ENCODE measurements at regions not wholly inside any gene's neighbourhood (a gene's known extent, or its start where the extent isn't known, plus 50 kb on each side); places are given as distances from the start of the nearest gene placed in this dataset.

GRCh38 chr21:35632711-35633110 lies 427.6 kb downstream of the SETD4 start:
- no peak for DNase-seq (ENCODE audit: low read depth, low spot score)
- no peaks in the 10 kb centered on the region for H3K36me3 ChIP-seq (ENCODE audit: control insufficient read depth in 2 of 2, extremely low read depth in 1 of 2, insufficient read depth in 2 of 2, low read length in 2 of 2)
- H3K79me2 ChIP-seq (ENCODE audit: control insufficient read depth, insufficient read depth, low read length), result no peaks in the 10 kb centered on the region
- H3K27me3 ChIP-seq (ENCODE audit: control insufficient read depth in 2 of 2, insufficient read depth in 2 of 2, low read length in 2 of 2), result peaks cover 0 to 2% of the 10 kb centered on the region in 2 experiments
- dilution Hi-C loops (cut with MboI; ENCODE audit: extremely low pct_ligation_motif_present, low sequenced_read_pairs) (no loop called here), intact Hi-C loops (cut with micrococcal nuclease) (no loop called here)
- POLR2A ChIA-PET, result no interaction called here
- no TSS peak for BruUV-seq (replicated peaks)
- no peaks in the 10 kb centered on the region for H4K20me1 ChIP-seq (replicated peaks; ENCODE audit: control insufficient read depth, extremely low read depth, insufficient read depth, low read length)
- peaks cover 6% of the 10 kb centered on the region for H3K4me1 ChIP-seq (ENCODE audit: control insufficient read depth, extremely low read depth, insufficient read depth, low read length)
- FAIRE-seq, result no peak
- no peak overlapping the region for H3K4me2 ChIP-seq (ENCODE audit: insufficient read depth, low read length)
- H3K27ac ChIP-seq (ENCODE audit: insufficient read depth, low read depth, low read length), result no peak overlapping the region
- H3K4me3 ChIP-seq (replicated peaks in 1 of 3; ENCODE audit: insufficient read depth in 1 of 3, low read depth in 1 of 3, low read length in 3 of 3), result no peak overlapping the region
- no peaks in the 10 kb centered on the region for H3K9me3 ChIP-seq (replicated peaks; ENCODE audit: control insufficient read depth, insufficient read depth, low read length)
- H3K9me1 ChIP-seq (replicated peaks; ENCODE audit: control insufficient read depth, extremely low read depth, insufficient read depth, low read length), result no peaks in the 10 kb centered on the region
- CTCF ChIA-PET, result no interaction called here
- H2AFZ ChIP-seq (ENCODE audit: low read depth, low read length), result no peak overlapping the region
- no peak for TF ChIP-seq GATA2 (IDR thresholded peaks at IDR 0.05; ENCODE audit: insufficient read depth, insufficient read length, low read depth, low read length)
- no peak for TF ChIP-seq POLR2AphosphoS5 (IDR thresholded peaks at IDR 0.05; ENCODE audit: insufficient read depth, low read depth, low read length)
- TF ChIP-seq EZH2 (IDR thresholded peaks at IDR 0.05; ENCODE audit: borderline replicate concordance, low read depth, low read length, severe bottlenecking), result no peak
- TF ChIP-seq FOS (IDR thresholded peaks at IDR 0.05; ENCODE audit: borderline replicate concordance, insufficient read depth, low read length), result no peak
- TF ChIP-seq, protein P1, sequence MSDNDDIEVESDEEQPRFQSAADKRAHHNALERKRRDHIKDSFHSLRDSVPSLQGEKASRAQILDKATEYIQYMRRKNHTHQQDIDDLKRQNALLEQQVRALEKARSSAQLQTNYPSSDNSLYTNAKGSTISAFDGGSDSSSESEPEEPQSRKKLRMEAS (IDR thresholded peaks at IDR 0.05; ENCODE audit: insufficient read depth, insufficient read length), result no peak
- TF ChIP-seq POLR2A (IDR thresholded peaks at IDR 0.05; ENCODE audit: low read depth, low read length), result no peak
- no peak for TF ChIP-seq JUN (IDR thresholded peaks at IDR 0.05; ENCODE audit: borderline replicate concordance, insufficient read depth, insufficient read length, low read depth)
- no peak for TF ChIP-seq CTCF (IDR thresholded peaks at IDR 0.05; ENCODE audit: extremely low read depth in 1 of 2, insufficient read depth in 1 of 2, low read depth in 1 of 2, low read length in 2 of 2)
- no peak for TF ChIP-seq MYC (IDR thresholded peaks at IDR 0.05; ENCODE audit: low read depth, low read length)
- no peak overlapping the region for H3K9ac ChIP-seq (replicated peaks; ENCODE audit: extremely low read depth, insufficient read depth, low read length)

Measured in endothelial cell of umbilical vein (primary cell).